Erythroblast (primary cell): ENCODE measurements at regions not wholly inside any gene's neighbourhood (a gene's known extent, or its start where the extent isn't known, plus 50 kb on each side); places are given as distances from the start of the nearest gene placed in this dataset.

Source experiments
- GATA1 ChIP-seq: IDR thresholded peaks from 2 replicates; pipeline ENCODE4 v1.6.1; 2011; ENCODE audit warnings: low read depth, mild to moderate bottlenecking, control low read depth, low read length, moderate library complexity
- POLR2A ChIP-seq: IDR thresholded peaks from 2 replicates; pipeline ENCODE4 v1.6.1; 2011; ENCODE audit warnings: mild to moderate bottlenecking, low read length

DNA sequence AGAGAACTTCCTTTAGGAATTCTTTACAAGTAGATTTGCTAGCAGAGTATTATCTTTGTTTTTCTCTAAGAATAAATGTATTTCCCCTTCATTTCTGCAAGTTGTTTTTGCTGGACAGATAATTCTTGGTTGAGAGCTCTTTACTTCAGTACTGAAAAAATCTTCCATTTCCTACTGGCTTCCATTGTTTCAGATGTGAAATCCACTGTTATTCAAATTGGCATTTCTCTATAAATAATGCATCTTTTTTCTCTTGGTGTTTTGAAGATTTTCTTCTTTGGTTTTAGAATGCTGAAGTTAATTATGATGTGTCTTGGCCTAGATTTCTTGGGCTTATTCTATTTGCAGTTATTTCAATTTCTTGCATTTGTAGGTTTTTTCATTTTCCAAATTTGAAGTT lies 270.0 kb upstream of the GYPC start:
- TF ChIP-seq POLR2A (no peak), GATA1 (no peak)
